ENCODE measurements at regions not wholly inside any gene's neighbourhood (a gene's known extent, or its start where the extent isn't known, plus 50 kb on each side); places are given as distances from the start of the nearest gene placed in this dataset.

GRCh38 chr2:204108330-204108751, 171.8 kb downstream of the ICOS start:
- peak; percentile 37 for DNase-seq (ENCODE audit: low read depth)

DNA sequence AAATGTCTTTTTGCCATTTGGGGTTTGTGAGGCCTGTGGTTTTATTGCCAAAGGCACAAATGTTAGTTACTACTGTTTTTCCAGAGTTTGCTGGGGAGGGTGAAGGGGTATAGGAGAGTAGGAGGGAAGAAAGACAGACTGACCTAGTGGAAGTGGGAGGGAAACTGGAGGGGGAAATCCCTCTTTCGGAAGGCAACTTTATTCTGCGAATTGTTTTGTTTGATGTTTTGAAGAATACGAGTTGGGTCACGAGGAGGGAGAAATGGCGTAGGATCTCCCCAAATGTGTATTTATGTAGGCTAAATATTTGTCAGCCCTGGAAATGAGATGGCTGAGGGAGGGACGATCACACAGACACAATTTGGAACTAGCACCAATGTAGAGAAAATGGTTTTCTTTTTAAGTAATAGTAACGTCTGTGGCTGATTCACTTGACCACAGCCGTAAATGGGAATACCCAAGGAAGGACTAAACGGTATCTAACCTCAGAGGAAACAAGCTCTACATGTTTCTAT, 172.3 kb downstream of the ICOS start:
- no peak for DNase-seq (ENCODE audit: low read depth)

GRCh38 chr2:204109681-204110080, 173.1 kb downstream of the ICOS start:
- DNase-seq (ENCODE audit: low read depth), result no peak

DNA sequence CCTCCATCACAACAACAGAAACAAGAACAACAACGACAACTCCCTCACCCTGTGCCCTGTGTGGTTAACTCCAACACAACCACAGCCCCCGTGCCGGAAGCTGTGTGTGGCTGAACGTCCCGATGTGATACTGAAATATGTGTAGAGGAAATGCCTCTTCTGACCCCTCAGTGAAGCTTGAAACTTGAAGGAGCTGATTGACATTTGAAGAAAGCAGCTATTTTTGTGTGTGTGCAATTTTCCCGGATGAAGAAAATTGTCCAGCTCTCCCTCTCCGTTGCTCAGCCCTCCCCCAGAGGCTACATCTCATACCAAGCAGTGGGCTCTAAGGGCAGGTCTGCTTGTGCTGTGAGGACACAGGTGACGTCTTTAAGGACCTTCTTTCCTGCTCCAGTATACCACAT, 173.8 kb downstream of the ICOS start:
- DNase-seq (ENCODE audit: low read depth), result peak; percentile 22

- DNase-seq (ENCODE audit: low read depth), result no peak
Measured at GRCh38 chr2:204110751-204111516, 174.4 kb downstream of the ICOS start.

DNA sequence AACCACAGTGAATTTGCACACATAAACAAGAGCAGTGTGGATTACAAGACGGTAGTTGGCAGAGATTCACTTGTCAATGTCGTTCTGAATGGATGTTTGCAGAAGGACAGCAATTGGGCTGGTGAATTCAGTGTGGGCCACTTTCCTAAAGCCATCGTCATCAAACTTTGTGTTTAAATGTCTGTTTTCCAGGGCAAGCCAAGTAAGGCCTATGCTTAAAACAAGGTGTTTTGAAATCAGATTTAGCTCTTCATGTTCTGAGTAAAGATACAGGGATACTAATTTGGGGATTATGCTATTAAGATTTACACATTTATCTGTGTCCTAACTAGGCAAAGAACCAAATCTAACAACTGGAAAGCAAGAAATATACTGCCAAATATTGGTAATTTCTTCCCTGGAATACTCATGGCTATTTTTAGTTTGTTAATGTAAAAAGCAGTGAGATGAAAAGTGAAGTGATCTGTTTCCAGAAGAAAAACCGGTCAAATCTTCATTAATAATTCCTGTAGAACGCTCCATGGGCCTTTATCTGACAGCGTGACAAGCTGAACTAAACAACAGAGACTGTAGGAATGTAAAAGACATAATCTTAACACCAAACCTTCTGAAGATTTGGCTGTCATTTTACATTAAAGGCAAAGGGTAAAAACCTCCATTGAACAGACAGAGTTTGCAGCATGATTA, 175.7 kb downstream of the ICOS start:
- DNase-seq (ENCODE audit: low read depth), result no peak

GRCh38 chr2:204114295-204115136, 178.0 kb downstream of the ICOS start:
- no peak for DNase-seq (ENCODE audit: low read depth)

DNA sequence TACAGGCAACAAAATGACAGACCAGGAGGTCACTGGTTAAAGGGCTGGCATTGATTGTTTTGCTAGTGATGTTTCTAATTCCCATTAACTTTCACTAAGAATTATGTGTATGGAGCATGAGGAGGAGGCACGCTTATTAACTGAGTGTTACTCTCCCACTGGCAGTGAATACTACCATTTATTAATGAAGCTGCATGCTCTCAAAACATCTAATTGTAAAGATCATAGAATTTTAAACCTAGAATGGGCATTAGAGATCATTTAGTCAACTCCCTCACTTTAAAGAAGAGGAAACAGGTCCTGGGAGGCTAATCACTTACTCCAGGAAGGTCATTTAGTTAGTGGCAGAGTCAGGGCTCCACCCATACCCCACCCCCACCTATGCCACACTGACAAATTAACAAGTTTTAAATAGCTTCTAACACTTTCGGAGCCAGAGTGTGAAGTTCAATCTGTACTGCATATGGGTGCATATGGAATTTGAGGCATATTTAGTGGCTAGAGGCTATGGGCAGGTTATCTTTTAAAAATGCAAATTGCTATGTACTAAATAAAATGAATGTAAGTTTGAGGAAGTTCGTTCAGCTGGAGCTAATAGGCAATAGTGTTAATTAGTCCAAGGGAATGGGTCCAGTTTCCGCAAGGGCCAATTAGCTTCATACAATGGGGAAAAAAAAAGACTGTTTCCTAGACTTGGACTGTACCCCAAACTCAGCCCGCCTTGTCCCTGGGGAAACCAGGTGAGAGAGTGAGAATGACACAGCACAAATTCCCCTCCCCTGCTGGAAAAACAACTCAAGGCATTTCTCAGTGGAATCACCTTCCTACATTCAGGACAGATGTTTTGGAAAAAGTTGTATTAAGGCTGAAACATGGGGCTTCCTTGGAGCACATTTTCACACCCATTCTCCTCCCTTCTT, 178.8 kb downstream of the ICOS start:
- DNase-seq (ENCODE audit: low read depth), result no peak

- no peak for DNase-seq (ENCODE audit: low read depth)
Measured at GRCh38 chr2:204116159-204116792, 179.7 kb downstream of the ICOS start.

DNA sequence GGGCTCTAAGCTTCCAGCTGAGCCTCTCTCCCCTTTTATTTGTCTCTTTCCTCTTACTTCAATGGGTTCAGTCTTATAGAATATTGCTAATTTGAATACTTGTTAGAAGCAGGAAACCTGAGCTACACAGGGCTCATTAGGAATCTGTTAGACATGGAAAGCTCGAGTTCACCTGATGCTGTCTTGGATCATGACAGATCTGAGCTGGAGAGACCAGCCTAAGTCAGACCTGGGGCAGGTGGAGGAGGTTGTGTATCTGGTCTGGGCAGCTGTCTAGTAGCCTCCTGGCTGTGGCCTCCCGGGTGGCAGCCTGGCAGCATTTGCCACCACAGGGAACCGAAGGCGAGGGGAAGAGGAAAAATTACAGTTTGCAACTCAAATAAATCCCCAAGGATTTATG, 185.9 kb downstream of the ICOS start:
- no peak for DNase-seq (ENCODE audit: low read depth)

DNA sequence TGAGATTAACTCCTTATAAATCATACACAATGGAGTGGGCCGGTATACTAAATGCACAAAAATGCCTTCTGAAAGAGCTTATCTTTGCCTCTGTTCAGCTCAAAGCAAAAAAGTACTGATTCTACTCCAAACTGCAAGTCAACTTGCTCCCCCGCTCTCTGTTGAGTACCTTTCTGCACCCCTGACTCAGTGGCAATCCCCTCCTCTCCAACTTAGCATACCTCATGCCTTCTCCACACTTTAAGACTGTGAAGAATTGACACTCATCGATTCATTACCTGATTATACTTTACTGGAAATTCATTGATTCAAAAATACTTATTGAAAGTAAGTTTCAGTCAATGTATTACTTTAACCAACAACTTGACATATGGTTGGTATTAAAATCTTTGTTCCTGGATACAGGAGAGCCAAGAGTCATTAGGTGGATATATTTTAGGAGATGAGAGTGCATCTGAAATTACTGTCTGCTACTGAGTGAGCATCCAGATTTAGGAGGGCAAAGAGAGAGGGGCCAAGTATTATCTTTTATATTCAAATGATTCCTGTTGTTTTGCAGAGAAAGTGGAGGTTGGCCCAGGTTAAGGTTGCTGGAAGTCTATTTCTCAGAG, 187.7 kb downstream of the ICOS start:
- DNase-seq (ENCODE audit: low read depth), result no peak

DNA sequence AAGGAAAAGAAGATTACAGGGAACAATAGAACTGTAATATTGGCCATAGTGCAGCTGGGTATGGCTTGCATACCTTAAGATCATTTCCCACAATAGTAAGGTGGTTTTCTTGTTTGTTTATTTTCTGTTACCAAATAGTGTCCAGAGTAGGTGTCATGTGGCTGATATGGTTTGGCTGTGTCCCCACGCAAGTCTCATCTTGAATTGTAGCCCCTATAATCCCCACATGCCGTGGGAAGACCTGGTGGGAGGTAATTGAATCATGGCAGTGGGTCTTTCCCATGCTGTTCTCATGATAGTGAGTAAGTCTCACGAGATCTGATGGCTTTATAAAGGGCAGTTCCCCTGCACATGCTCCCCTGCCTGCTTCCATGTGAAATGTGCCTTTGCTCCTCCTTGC, 190.1 kb downstream of the ICOS start:
- no peak for DNase-seq (ENCODE audit: low read depth)

DNA sequence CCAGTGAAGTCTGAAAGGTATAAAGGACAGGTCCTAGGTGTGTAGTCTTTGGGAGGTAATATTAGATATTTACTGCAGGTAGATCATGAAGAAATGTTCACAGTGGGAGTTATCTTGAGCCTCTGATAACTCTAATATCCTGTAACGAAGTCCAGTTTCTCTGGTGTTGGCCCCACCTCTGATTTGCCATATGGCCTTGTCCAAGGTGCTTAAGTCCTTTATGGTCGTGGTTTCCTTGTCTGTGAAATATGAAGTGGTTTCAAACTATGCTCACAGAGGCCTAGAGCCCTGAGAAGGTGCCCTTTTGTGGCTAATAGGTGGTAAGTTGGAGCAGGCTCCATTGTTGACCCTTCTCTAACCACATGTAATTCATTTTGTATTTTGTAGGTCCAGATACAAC, 190.7 kb downstream of the ICOS start:
- peak; percentile 12 for DNase-seq (ENCODE audit: low read depth)

DNA sequence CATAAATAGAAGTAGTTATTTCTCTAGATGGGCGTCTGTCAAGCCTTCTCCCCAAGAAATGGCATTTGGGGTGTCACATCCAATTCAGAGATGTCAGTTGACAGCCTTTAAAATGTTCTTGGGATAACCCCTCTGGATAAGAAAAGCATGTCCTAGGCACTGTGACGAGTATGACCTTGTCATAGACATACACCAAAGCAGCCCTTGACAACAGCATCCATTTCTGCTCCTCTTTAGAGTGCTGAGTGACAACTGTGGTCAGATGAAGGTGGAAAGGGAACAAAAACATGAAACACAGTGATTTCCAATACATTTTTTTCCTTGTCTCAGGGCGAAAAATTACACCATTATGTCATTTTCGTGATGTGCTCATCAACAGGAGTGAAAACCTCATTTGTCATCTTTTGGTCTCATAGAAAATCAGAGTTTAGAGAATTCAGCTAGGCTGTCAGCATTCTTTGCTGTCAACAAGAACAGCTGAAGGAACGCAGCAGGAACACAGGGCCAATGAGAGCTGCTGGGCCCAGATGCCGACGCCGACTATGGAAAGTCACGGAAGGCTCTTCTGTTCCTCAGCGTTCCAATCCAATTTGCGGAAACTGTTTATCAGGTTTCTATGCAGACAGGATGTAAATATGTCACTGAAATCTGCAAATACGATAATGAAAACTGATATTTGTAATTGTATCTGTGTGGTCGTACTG, 193.2 kb downstream of the ICOS start:
- no peak for DNase-seq (ENCODE audit: low read depth)

GRCh38 chr2:204131621-204132020, 195.1 kb downstream of the ICOS start:
- DNase-seq (ENCODE audit: low read depth), result no peak

GRCh38 chr2:204133476-204133875, 196.9 kb downstream of the ICOS start:
- DNase-seq (ENCODE audit: low read depth), result no peak

DNA sequence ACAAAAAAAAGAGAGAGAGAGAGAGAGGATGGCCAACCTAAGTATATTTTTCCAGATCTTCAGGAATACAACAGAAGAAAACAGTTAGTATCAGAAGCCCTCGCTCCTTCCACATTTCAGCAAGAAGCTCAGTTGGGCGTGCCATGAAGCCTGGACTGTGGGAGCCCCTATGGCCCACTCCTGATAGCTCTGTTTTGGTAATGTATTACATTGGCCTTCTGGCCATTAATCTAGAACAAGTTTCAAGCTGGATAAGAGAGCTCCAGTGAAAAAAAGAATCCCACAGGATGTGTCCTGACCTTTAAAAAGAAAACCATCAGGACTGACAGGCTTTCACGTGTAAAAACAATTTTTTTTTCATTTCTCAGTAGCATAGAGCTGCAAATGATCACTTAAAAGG, 197.9 kb downstream of the ICOS start:
- no peak for DNase-seq (ENCODE audit: low read depth)

- no peak for DNase-seq (ENCODE audit: low read depth)
Measured at GRCh38 chr2:204135752-204136151, 199.2 kb downstream of the ICOS start.

- no peak for DNase-seq (ENCODE audit: low read depth)
Measured at GRCh38 chr2:204138206-204138605, 201.6 kb downstream of the ICOS start.
